Small intestine (tissue), 7 donors: ENCODE measurements at regions not wholly inside any gene's neighbourhood (a gene's known extent, or its start where the extent isn't known, plus 50 kb on each side); places are given as distances from the start of the nearest gene placed in this dataset.

ENCODE experiments used
- DNase-seq, 2 donors: peaks; one replicate each; pipeline versions ENCODE4 v3.0.0 to v3.0.0-alpha.2; 2013
- FAIRE-seq: peaks from 2 replicates; lab custom pipeline; 2012; peaks lifted over from hg19 to GRCh38; lab: Jason Lieb, UNC
- H3K27ac ChIP-seq, 3 donors: one replicate each; pipeline ENCODE4 v1.5.1; 2013; ENCODE audit warnings: low read length in 2 of 3, mild to moderate bottlenecking in 2 of 3, control low read depth in 1 of 3, inconsistent platforms in 1 of 3, low read depth in 1 of 3, moderate library complexity in 1 of 3
- H3K27me3 ChIP-seq, 3 donors: one replicate each; pipeline ENCODE4 v1.6.1; 2013; ENCODE audit warnings: low read length in 3 of 3, inconsistent platforms in 1 of 3; ENCODE audit not compliant: control insufficient read depth in 3 of 3, insufficient read depth in 3 of 3
- H3K36me3 ChIP-seq, 3 donors: one replicate each; pipeline ENCODE4 v1.6.1; 2013; ENCODE audit warnings: low read length in 3 of 3, inconsistent platforms in 1 of 3, low read depth in 1 of 3, mild to moderate bottlenecking in 1 of 3, moderate library complexity in 1 of 3; ENCODE audit not compliant: control insufficient read depth in 3 of 3, insufficient read depth in 2 of 3
- H3K4me1 ChIP-seq, 3 donors: one replicate each; pipeline ENCODE4 v1.6.1; 2013; ENCODE audit warnings: low read length in 2 of 3, inconsistent platforms in 1 of 3, low read depth in 1 of 3, mild to moderate bottlenecking in 1 of 3, moderate library complexity in 1 of 3; ENCODE audit not compliant: control insufficient read depth in 3 of 3, insufficient read depth in 2 of 3
- H3K4me3 ChIP-seq, 3 donors: one replicate each; pipeline ENCODE4 v1.5.1; 2013; ENCODE audit warnings: low read length in 3 of 3, control low read depth in 1 of 3, inconsistent platforms in 1 of 3, low read depth in 1 of 3, mild to moderate bottlenecking in 1 of 3, moderate library complexity in 1 of 3
- H3K9me3 ChIP-seq, 2 donors: one replicate each; pipeline ENCODE4 v1.6.1; 2013; ENCODE audit warnings: low read depth in 1 of 2, low read length in 1 of 2; ENCODE audit not compliant: control insufficient read depth in 2 of 2, insufficient read depth in 1 of 2
- WGBS, 3 donors: extraction: QIAGEN DNeasy Blood & Tissue Kit; methylation state at CpG; one replicate each; pipeline ENCODE4 v1.1.7; 2013; 5-methylcytosine and 5-hydroxymethylcytosine counted together
- donor health status: healthy with polysubstance abuse.
- donor health status: control.
- donor health status: control.
- donor health status: Bipolar disorder and iron deficiency.
- donor health status: healthy.

DNA sequence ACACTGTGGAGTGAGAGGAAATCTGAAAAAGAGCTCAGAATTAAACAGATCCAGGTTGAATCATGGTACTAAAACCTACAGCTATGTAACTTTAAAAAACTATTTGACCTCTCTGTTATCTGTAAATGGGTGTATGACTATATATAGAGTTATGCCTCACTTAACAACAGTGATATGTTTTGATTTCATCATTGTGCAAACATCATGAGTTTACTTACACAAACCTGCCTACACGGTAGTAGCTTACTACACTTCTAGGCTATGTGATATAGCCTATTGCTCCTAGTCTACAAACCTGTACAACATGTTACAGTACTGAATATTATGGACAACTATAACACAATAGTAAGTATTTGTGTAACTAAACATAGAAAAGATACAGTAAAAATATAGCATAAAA is 191.6 kb upstream of the MEIS2 start:
- Histone ChIP-seq H3K27ac (no peak overlapping the region), H3K27me3 (no peaks in the 10 kb centered on the region), H3K36me3 (no peaks in the 10 kb centered on the region), H3K4me3 (no peak overlapping the region), H3K9me3 (no peaks in the 10 kb centered on the region), H3K4me1 (no peaks in the 10 kb centered on the region)
- WGBS, 3 donors: 15 to 60% (median 27%) methylated on average over 1 of the region's 1 CpG
- FAIRE-seq: no peak
- DNase-seq: no peak

DNA sequence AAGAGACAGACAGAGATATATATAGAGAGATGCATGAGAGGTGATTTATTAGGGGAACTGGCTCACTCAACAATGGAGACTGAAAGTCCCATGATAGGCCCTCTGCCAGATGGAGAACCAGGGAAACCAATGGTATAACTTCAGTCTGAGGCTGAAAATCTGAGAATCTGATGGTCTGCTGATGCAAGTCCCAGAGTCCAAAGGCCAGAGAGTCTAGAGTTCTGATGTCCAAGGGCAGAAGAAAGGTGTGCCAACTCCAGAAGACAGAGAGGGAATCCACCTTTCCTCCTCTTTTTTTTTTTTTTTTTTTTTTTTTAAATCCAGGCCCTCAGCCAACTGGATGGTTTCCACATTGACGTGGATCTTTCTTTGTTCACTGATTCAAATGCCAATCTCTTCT is 197.9 kb upstream of the MEIS2 start:
- FAIRE-seq (no peak), DNase-seq (no peak)
- H3K27ac ChIP-seq: no peak overlapping the region
- no peaks in the 10 kb centered on the region for H3K27me3 ChIP-seq
- H3K4me1 ChIP-seq: no peaks in the 10 kb centered on the region
- no peaks in the 10 kb centered on the region for H3K9me3 ChIP-seq
- H3K4me3 ChIP-seq: no peak overlapping the region
- no peaks in the 10 kb centered on the region for H3K36me3 ChIP-seq
- 20 to 43% (median 23%) methylated on average over 1 of the region's 1 CpG for WGBS, 3 donors

DNA sequence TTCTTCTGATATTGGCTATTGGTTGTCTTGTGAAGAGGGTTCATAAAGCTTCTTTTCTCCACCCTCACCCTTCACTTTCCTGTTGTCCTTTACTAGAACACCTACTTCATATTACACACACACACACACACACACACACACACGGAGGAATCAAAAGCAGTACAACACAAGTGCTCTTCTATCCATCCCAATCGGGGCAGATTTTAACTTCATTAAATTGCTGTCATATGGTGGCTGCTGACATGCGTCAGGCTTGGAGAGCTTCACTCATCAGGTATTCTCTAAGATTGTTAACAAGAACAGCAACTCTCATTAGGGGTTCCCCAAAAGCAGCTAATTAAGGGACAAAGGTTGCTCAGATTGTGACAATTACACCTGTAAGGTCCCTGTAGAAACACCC is 239.1 kb upstream of the MEIS2 start:
- no peak for FAIRE-seq
- WGBS, 3 donors: 84 to 86% (median 84%) methylated on average over 3 of the region's 3 CpGs
- no peaks in the 10 kb centered on the region for H3K27me3 ChIP-seq
- H3K36me3 ChIP-seq: no peaks in the 10 kb centered on the region
- DNase-seq: no peak
- no peak overlapping the region for H3K27ac ChIP-seq
- no peaks in the 10 kb centered on the region for H3K9me3 ChIP-seq
- H3K4me1 ChIP-seq: no peaks in the 10 kb centered on the region
- H3K4me3 ChIP-seq: no peak overlapping the region

DNA sequence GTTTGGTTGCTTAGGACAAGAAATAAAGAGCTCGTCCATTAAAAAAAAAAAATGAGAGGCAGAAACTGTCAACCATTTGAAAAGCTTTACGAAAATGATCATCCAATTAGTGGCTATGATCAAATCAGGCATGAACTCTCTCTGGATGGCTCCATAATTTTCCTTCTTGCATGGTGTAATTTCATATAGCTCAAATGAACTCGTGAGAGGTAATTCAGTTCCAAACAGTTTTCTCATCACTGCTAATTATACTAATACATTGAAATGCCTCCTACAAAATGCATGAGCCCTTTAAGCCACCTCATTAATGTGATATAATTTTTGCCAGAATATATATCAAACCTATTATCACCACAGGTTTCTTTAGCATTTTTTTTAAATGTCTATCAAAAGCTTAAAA is 239.5 kb upstream of the MEIS2 start:
- Histone ChIP-seq H3K4me3 (no peak overlapping the region), H3K27me3 (no peaks in the 10 kb centered on the region), H3K4me1 (no peaks in the 10 kb centered on the region), H3K27ac (no peak overlapping the region), H3K36me3 (no peaks in the 10 kb centered on the region), H3K9me3 (no peaks in the 10 kb centered on the region)
- DNase-seq: no peak
- no peak for FAIRE-seq
- WGBS, 3 donors: 67 to 78% (median 69%) methylated on average over 3 of the region's 3 CpGs

DNA sequence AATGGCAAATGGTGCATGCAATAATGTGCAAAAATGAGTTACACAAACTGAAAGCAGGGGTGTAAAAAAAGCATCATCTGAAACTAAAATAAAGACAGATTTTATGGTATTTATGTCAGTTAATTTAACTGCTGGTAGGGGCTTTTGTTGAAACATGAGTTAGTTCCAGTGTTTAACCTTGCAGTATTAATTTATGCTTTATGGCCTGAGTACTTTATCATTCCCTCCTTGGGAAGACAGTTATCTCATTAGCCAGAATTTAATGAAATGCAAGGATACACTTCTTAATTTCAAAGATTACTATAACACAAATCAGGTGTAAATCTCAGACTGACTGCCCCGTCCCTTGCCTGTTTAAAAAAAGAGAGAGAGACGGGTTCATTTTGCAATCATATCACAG is 240.1 kb upstream of the MEIS2 start:
- Histone ChIP-seq H3K27me3 (no peaks in the 10 kb centered on the region), H3K9me3 (no peaks in the 10 kb centered on the region), H3K27ac (no peak overlapping the region), H3K4me3 (no peak overlapping the region), H3K4me1 (no peaks in the 10 kb centered on the region), H3K36me3 (no peaks in the 10 kb centered on the region)
- DNase-seq (no peak), FAIRE-seq (no peak)
- WGBS, 3 donors: 75 to 79% (median 76%) methylated on average over 2 of the region's 2 CpGs

DNA sequence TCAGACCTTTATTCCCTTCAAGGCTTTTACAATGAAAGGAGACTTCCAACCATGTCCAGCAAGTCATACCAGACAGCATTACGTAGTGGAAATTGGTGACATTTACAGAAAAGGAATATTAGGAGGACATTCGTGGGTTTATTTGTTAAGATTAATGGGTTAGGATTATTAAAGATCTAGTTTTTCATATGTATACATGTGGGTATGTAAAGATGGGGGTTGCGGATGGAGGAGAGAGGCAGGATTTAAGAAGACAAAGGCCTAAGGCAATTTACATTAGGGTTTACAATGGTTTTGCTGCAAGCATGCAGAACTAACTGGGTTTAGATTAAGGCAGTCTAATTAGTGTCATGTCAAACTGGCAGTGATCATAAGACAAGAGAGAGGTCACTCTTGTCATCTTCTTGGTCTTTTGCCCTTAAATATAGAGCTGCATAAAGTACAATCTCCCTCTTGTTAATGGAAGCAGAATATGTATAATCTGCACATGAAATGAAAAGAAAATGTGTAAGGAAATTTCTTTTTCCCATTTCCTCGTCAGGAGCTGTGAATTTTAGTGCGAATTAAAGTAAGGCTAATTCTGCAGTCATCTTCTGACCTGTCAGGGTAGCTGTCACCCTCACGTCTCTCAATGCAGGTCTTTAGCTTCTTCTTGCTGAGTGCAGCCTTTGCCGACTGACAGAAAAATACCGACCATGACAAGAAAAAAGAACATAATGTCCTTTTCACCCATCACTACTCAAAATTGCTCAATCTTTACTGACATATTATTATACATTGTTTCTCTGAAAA is 258.9 kb upstream of the MEIS2 start:
- Histone ChIP-seq H3K27me3 (no peaks in the 10 kb centered on the region), H3K4me1 (no peaks in the 10 kb centered on the region), H3K9me3 (no peaks in the 10 kb centered on the region), H3K27ac (no peak overlapping the region), H3K4me3 (no peak overlapping the region), H3K36me3 (no peaks in the 10 kb centered on the region)
- FAIRE-seq (no peak), DNase-seq (no peak)
- 84 to 89% (median 87%) methylated on average over 8 of the region's 8 CpGs for WGBS, 3 donors

DNA sequence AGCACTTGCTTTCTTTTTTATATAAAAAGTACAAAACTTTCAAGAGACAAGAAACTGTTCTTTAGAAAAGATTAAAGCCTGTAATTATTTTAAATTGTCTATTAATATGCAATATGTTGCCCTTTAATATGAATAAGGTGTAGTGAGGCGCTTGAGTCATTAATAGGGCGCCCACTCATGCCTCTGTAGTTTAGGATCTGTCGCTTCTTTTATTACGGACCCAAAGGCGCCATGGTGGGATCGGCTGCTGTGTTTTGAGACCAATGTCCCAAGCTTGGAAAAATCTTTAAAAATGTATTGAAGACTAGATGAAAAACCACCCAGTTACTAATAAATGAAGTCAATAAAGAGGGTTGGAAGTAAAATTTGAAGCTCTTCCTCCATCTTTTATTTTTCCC is 259.5 kb upstream of the MEIS2 start:
- Histone ChIP-seq H3K27me3 (no peaks in the 10 kb centered on the region), H3K9me3 (no peaks in the 10 kb centered on the region), H3K4me1 (no peaks in the 10 kb centered on the region), H3K4me3 (no peak overlapping the region), H3K36me3 (no peaks in the 10 kb centered on the region), H3K27ac (no peak overlapping the region)
- DNase-seq: no peak
- no peak for FAIRE-seq
- WGBS, 3 donors: 93 to 95% (median 94%) methylated on average over 6 of the region's 6 CpGs

DNA sequence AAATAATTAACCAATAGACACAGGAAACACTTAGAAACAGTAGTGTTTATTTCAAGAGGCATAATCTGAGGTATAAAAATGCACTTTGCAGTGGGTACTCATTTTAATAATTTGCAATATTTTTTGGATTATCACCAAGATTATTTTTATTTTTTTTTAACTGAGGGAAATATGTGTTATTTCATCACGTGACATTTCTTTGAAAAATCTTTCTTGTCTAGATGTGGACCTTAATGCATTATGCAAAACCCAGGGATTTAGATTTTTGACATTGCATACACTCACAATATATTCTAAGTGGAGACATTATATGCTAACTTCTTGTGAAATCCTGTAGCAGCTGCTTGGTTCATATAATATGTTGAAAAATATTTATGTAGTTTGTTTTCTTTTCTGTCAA is 260.4 kb upstream of the MEIS2 start:
- H3K9me3 ChIP-seq: no peaks in the 10 kb centered on the region
- no peak for FAIRE-seq
- H3K4me3 ChIP-seq: no peak overlapping the region
- H3K4me1 ChIP-seq: no peaks in the 10 kb centered on the region
- no peak for DNase-seq
- WGBS, 3 donors: 59 to 74% (median 62%) methylated on average over 1 of the region's 1 CpG
- H3K27me3 ChIP-seq: no peaks in the 10 kb centered on the region
- no peak overlapping the region for H3K27ac ChIP-seq
- no peaks in the 10 kb centered on the region for H3K36me3 ChIP-seq

DNA sequence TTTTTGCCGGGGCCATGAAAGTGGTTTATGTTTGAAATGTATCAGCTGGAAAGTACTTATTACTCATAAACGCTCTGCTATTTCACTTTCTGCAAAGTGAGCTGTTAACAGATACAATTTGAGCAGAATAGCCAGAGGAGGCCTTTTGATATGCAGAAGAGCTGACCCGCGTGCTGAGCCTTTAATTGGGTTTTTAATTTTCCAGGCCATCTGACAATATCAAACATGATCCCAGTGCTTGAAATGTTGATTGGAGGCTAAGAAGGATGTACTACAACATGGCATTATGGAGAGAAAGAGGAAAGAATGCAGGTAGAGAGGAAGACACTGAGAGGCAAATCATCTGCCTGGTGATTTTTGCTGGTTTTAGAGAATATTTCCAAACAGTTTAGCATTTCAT is 261.3 kb upstream of the MEIS2 start:
- FAIRE-seq: no peak
- Histone ChIP-seq H3K4me3 (no peak overlapping the region), H3K27me3 (no peaks in the 10 kb centered on the region), H3K36me3 (no peaks in the 10 kb centered on the region), H3K9me3 (no peaks in the 10 kb centered on the region), H3K27ac (no peak overlapping the region), H3K4me1 (no peaks in the 10 kb centered on the region)
- DNase-seq: no peak
- 52 to 80% (median 75%) methylated on average over 4 of the region's 4 CpGs for WGBS, 3 donors
